Tibial artery (tissue), 4 donors: ENCODE measurements at regions not wholly inside any gene's neighbourhood (a gene's known extent, or its start where the extent isn't known, plus 50 kb on each side); places are given as distances from the start of the nearest gene placed in this dataset.

Experiments
- DNase-seq, 2 donors: peaks; one replicate each; pipeline ENCODE4 v3.0.0-alpha.2; 2019
- H3K27ac ChIP-seq, 2 donors: fragments of 200-600 bp; sonication (generic) in 1 of 2; 1 replicate in 1 of 2; 2 replicates in 1 of 2; pipeline ENCODE4 v1.5.1; 2018 to 2019; ENCODE audit warnings: mild to moderate bottlenecking in 1 of 2
- H3K27me3 ChIP-seq, 2 donors: fragments of 200-600 bp; sonication (generic) in 1 of 2; one replicate each; pipeline versions ENCODE4 v1.5.1 to v1.6.0; 2016 to 2019
- H3K36me3 ChIP-seq, 3 donors: fragments of 200-600 bp; sonication (generic) in 2 of 3; one replicate each; pipeline ENCODE4 v1.5.1; 2016 to 2019; ENCODE audit warnings: mild to moderate bottlenecking in 2 of 3
- H3K4me1 ChIP-seq, 4 donors: fragments of 200-600 bp; sonication (generic) in 2 of 4; 1 replicate in 3 of 4; 2 replicates in 1 of 4; pipeline ENCODE4 v1.5.1; 2016 to 2019
- H3K4me3 ChIP-seq, 2 donors: fragments of 200-600 bp; sonication (generic) in 1 of 2; 1 replicate in 1 of 2; 2 replicates in 1 of 2; pipeline ENCODE4 v1.5.1; 2018 to 2019; ENCODE audit warnings: mild to moderate bottlenecking in 2 of 2
- H3K9me3 ChIP-seq, 3 donors: fragments of 200-600 bp; sonication (generic) in 1 of 3; one replicate each; pipeline ENCODE4 v1.5.1; 2016 to 2019
- intact Hi-C: fragments of 100-400 bp; cut with DNase I; formaldehyde crosslinking; loops from one replicate; pipeline ENCODE4 v1.15.0; 2023; ENCODE audit warnings: low total_unique reads
- TF ChIP-seq, protein P1 (sequence below), 2 experiments: fragments of 200-600 bp in 1 of 2; fragments of 450-650 bp in 1 of 2; IDR thresholded peaks; one replicate each; pipeline ENCODE4 v1.5.1; 2017 to 2019; ENCODE audit warnings: antibody characterized with exemption in 2 of 2, mild to moderate bottlenecking in 1 of 2, moderate library complexity in 1 of 2

GRCh38 chr10:60728056-60728455 is 50.2 kb upstream of the CDK1 start:
- intact Hi-C loops, result no loop called here
- H3K4me3 ChIP-seq, result no peak overlapping the region
- H3K27ac ChIP-seq, result no peak overlapping the region
- H3K27me3 ChIP-seq, result peaks cover 0 to 6% of the 10 kb centered on the region in 2 donors
- TF ChIP-seq, protein P1, sequence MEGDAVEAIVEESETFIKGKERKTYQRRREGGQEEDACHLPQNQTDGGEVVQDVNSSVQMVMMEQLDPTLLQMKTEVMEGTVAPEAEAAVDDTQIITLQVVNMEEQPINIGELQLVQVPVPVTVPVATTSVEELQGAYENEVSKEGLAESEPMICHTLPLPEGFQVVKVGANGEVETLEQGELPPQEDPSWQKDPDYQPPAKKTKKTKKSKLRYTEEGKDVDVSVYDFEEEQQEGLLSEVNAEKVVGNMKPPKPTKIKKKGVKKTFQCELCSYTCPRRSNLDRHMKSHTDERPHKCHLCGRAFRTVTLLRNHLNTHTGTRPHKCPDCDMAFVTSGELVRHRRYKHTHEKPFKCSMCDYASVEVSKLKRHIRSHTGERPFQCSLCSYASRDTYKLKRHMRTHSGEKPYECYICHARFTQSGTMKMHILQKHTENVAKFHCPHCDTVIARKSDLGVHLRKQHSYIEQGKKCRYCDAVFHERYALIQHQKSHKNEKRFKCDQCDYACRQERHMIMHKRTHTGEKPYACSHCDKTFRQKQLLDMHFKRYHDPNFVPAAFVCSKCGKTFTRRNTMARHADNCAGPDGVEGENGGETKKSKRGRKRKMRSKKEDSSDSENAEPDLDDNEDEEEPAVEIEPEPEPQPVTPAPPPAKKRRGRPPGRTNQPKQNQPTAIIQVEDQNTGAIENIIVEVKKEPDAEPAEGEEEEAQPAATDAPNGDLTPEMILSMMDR (IDR thresholded peaks at IDR 0.05), result no peak
- DNase-seq, result no peak
- no peaks in the 10 kb centered on the region for H3K36me3 ChIP-seq
- H3K4me1 ChIP-seq, result peaks cover 0 to 6% (median 5%) of the 10 kb centered on the region in 4 donors
- no peaks in the 10 kb centered on the region for H3K9me3 ChIP-seq

DNA sequence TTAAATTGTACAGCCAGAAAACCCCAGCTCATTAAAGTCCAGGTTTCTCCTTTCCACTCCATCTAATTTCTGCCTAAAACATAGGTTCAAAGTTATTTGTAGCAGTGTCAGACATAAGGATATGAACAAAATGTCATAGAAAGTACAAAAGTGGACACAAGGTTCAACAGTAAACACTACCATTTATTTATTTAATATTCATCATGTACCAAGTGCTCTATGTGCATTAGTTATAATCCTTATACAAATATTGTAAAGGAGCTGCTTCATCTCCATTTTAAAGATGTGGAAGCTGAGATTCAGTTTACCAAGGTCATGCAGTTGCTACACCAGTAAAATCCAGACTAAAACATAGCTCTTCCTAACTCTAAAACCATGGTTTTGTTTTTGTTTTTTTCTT is 52.0 kb upstream of the CDK1 start:
- no peak overlapping the region for H3K27ac ChIP-seq
- H3K27me3 ChIP-seq, result no peaks in the 10 kb centered on the region
- no peaks in the 10 kb centered on the region for H3K36me3 ChIP-seq
- no peaks in the 10 kb centered on the region for H3K4me1 ChIP-seq
- H3K4me3 ChIP-seq, result no peak overlapping the region
- intact Hi-C loops, result no loop called here
- H3K9me3 ChIP-seq, result no peaks in the 10 kb centered on the region
- TF ChIP-seq, protein P1 (IDR thresholded peaks at IDR 0.05), result no peak
- DNase-seq, result no peak

DNA sequence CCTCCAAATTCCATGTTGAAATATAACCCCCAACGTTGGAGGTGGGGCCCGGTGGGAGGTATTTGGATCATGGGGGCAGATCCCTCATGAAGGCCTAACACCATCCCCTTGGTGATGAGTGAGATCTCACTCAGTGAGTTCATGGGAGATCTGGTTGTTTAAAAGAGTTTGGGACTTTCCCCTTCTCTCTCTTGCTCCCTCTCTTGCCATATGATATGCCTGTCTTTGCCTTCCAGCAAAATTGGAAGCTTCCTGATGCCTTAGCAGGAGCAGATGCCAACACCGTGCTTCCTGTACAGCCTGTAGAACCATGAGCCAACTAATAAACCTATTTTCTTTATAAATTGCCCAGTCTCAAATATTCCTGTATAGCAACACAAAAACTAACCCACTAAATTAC is 55.7 kb upstream of the CDK1 start:
- TF ChIP-seq, protein P1 (IDR thresholded peaks at IDR 0.05), result no peak
- H3K27me3 ChIP-seq, result no peaks in the 10 kb centered on the region
- no peak for DNase-seq
- H3K4me3 ChIP-seq, result no peak overlapping the region
- peaks cover 0 to 3% (median 0%) of the 10 kb centered on the region in 4 donors for H3K4me1 ChIP-seq
- intact Hi-C loops, result no loop called here
- H3K27ac ChIP-seq, result no peak overlapping the region
- H3K9me3 ChIP-seq, result no peaks in the 10 kb centered on the region
- H3K36me3 ChIP-seq, result no peaks in the 10 kb centered on the region

GRCh38 chr10:60719721-60720120 is 58.6 kb upstream of the CDK1 start:
- TF ChIP-seq, protein P1 (IDR thresholded peaks at IDR 0.05), result no peak
- Histone ChIP-seq H3K27ac (no peak overlapping the region), H3K36me3 (no peaks in the 10 kb centered on the region), H3K4me3 (no peak overlapping the region), H3K9me3 (no peaks in the 10 kb centered on the region), H3K4me1 (peaks cover 0 to 3% (median 0%) of the 10 kb centered on the region in 4 donors), H3K27me3 (no peaks in the 10 kb centered on the region)
- intact Hi-C loops, result no loop called here
- DNase-seq, result no peak

DNA sequence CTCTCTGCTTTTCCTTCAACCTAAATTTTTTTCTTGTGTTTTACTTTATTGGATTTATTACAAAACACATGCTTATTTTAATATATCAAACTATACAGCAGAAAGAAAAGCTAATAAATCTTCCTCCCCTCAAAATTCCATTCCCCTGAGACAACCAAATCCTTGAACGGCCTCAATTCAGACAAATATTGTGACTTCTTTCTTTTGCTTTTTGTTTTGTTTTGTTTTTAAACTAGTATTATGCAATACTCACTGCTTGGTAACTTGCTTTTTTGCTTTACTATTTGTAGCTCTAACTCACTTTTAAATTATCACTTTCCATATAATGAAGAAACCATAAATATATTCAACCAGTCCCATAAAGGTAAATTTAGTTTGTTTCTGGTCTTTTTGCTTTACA is 59.4 kb upstream of the CDK1 start:
- Histone ChIP-seq H3K36me3 (no peaks in the 10 kb centered on the region), H3K27ac (no peak overlapping the region), H3K27me3 (no peaks in the 10 kb centered on the region), H3K9me3 (no peaks in the 10 kb centered on the region), H3K4me3 (no peak overlapping the region), H3K4me1 (peaks cover 0 to 3% (median 0%) of the 10 kb centered on the region in 4 donors)
- intact Hi-C loops, result no loop called here
- TF ChIP-seq, protein P1 (IDR thresholded peaks at IDR 0.05), result no peak
- no peak for DNase-seq

GRCh38 chr10:60717852-60718251 is 60.4 kb upstream of the CDK1 start:
- Histone ChIP-seq H3K36me3 (no peaks in the 10 kb centered on the region), H3K27ac (no peak overlapping the region), H3K27me3 (no peaks in the 10 kb centered on the region), H3K4me3 (no peak overlapping the region), H3K9me3 (no peaks in the 10 kb centered on the region), H3K4me1 (peaks cover 0 to 3% (median 0%) of the 10 kb centered on the region in 4 donors)
- TF ChIP-seq, protein P1 (IDR thresholded peaks at IDR 0.05), result no peak
- intact Hi-C loops, result no loop called here
- DNase-seq, result no peak
